MM.1S (cell line): ENCODE measurements at regions not wholly inside any gene's neighbourhood (a gene's known extent, or its start where the extent isn't known, plus 50 kb on each side); places are given as distances from the start of the nearest gene placed in this dataset.

Experiments
- DNase-seq: peaks from one replicate; pipeline ENCODE4 v3.0.0-alpha.2; 2015
- H2AFZ ChIP-seq: fragments of 300-600 bp; sonication (generic); 2 replicates; pipeline ENCODE4 v1.6.0; 2016; ENCODE audit warnings: antibody characterized with exemption, low read length
- H3F3A ChIP-seq: fragments of 300-600 bp; sonication (generic); 2 replicates; pipeline ENCODE4 v1.6.1; 2016; ENCODE audit warnings: mild to moderate bottlenecking, antibody characterized with exemption, low read length, moderate library complexity, mixed read lengths; ENCODE audit not compliant: insufficient read depth
- H3K27ac ChIP-seq: fragments of 300-600 bp; sonication (generic); 2 replicates; pipeline ENCODE4 v1.5.1; 2016; ENCODE audit warnings: mild to moderate bottlenecking, low read length
- H3K27me3 ChIP-seq: fragments of 300-600 bp; sonication (generic); replicated peaks from 2 replicates; pipeline ENCODE4 v1.6.0; 2016; ENCODE audit warnings: low read length; ENCODE audit not compliant: insufficient read depth
- H3K36me3 ChIP-seq: fragments of 300-600 bp; sonication (generic); replicated peaks from 2 replicates; pipeline ENCODE4 v1.6.1; 2016; ENCODE audit warnings: mild to moderate bottlenecking, low read length, mixed read lengths; ENCODE audit not compliant: insufficient read depth
- H3K4me1 ChIP-seq: fragments of 300-600 bp; sonication (generic); 2 replicates; pipeline ENCODE4 v1.6.1; 2016; ENCODE audit warnings: low read length, mixed read lengths
- H3K4me2 ChIP-seq: fragments of 300-600 bp; sonication (generic); 2 replicates; pipeline ENCODE4 v1.6.0; 2016; ENCODE audit warnings: low read depth, low read length
- H3K4me3 ChIP-seq: fragments of 300-600 bp; sonication (generic); 2 replicates; pipeline ENCODE4 v1.5.1; 2016; ENCODE audit warnings: low read length, mixed read lengths
- H3K79me2 ChIP-seq: fragments of 300-600 bp; sonication (generic); 2 replicates; pipeline ENCODE4 v1.6.1; 2016; ENCODE audit warnings: mixed run types, low read length, mixed read lengths
- H3K9ac ChIP-seq: fragments of 300-600 bp; sonication (generic); 2 replicates; pipeline ENCODE4 v1.6.1; 2016; ENCODE audit warnings: low read length, mixed read lengths
- H3K9me2 ChIP-seq: fragments of 300-600 bp; sonication (generic); replicated peaks from 2 replicates; pipeline ENCODE4 v1.6.1; 2016; ENCODE audit warnings: mild to moderate bottlenecking, low read length, mixed read lengths; ENCODE audit not compliant: insufficient read depth
- H3K9me3 ChIP-seq: fragments of 300-600 bp; sonication (generic); replicated peaks from 2 replicates; pipeline ENCODE4 v1.6.1; 2016; ENCODE audit warnings: mild to moderate bottlenecking, low read length, mixed read lengths; ENCODE audit not compliant: insufficient read depth
- H4K20me1 ChIP-seq: fragments of 300-600 bp; sonication (generic); 2 replicates; pipeline ENCODE4 v1.6.1; 2016; ENCODE audit warnings: mild to moderate bottlenecking, low read length, moderate library complexity, mixed read lengths; ENCODE audit not compliant: insufficient read depth
- EZH2 ChIP-seq: fragments of 300-600 bp; sonication (generic); optimal IDR thresholded peaks from 2 replicates; pipeline ENCODE3; 2017; ENCODE audit warnings: low read depth, mild to moderate bottlenecking, antibody characterized with exemption, low read length, mixed read lengths
- EZH2phosphoT487 ChIP-seq: fragments of 300-600 bp; sonication (generic); IDR thresholded peaks from 2 replicates; pipeline ENCODE4 v1.6.1; 2018; ENCODE audit warnings: antibody characterized with exemption, low read length
- TF ChIP-seq, protein P1 (sequence below): fragments of 300-600 bp; sonication (generic); IDR thresholded peaks from 2 replicates; pipeline ENCODE4 v1.5.1; 2016; ENCODE audit warnings: antibody characterized with exemption, low read length, mixed read lengths

DNA sequence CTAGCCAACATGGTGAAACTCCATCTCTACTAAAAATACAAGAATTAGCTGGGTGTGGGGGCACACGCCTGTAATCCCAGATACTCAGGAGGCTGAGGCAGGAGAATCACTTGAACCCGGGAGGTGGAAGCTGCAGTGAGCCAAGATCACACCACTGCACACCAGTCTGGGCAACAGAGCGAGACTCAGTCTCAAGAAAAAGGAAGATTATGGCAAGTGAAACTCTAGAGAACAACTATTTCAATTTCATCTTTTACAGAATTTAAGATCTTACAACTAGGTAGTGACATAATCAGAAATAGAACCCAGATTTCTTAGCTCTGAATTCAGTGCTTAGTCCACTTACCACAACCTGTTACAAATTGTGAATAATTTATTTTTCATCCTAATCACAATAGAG, 108.8 kb upstream of the MAP3K1 start:
- Histone ChIP-seq H3K9ac (no peak overlapping the region), H2AFZ (no peak overlapping the region), H3K9me2 (no peaks in the 10 kb centered on the region), H3K9me3 (no peaks in the 10 kb centered on the region), H3K79me2 (no peaks in the 10 kb centered on the region), H3K27ac (no peak overlapping the region), H3K4me1 (0 out of 2 replicates have a peak, but pooled peaks cover 5% of the 10 kb centered on the region), H4K20me1 (no peaks in the 10 kb centered on the region), H3K4me3 (no peak overlapping the region), H3K4me2 (no peak overlapping the region), H3K36me3 (no peaks in the 10 kb centered on the region), H3F3A (no peaks in the 10 kb centered on the region), H3K27me3 (no peaks in the 10 kb centered on the region)
- DNase-seq: no peak
- TF ChIP-seq EZH2: no peak
- TF ChIP-seq, protein P1, sequence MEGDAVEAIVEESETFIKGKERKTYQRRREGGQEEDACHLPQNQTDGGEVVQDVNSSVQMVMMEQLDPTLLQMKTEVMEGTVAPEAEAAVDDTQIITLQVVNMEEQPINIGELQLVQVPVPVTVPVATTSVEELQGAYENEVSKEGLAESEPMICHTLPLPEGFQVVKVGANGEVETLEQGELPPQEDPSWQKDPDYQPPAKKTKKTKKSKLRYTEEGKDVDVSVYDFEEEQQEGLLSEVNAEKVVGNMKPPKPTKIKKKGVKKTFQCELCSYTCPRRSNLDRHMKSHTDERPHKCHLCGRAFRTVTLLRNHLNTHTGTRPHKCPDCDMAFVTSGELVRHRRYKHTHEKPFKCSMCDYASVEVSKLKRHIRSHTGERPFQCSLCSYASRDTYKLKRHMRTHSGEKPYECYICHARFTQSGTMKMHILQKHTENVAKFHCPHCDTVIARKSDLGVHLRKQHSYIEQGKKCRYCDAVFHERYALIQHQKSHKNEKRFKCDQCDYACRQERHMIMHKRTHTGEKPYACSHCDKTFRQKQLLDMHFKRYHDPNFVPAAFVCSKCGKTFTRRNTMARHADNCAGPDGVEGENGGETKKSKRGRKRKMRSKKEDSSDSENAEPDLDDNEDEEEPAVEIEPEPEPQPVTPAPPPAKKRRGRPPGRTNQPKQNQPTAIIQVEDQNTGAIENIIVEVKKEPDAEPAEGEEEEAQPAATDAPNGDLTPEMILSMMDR: no peak
- no peak for TF ChIP-seq EZH2phosphoT487

DNA sequence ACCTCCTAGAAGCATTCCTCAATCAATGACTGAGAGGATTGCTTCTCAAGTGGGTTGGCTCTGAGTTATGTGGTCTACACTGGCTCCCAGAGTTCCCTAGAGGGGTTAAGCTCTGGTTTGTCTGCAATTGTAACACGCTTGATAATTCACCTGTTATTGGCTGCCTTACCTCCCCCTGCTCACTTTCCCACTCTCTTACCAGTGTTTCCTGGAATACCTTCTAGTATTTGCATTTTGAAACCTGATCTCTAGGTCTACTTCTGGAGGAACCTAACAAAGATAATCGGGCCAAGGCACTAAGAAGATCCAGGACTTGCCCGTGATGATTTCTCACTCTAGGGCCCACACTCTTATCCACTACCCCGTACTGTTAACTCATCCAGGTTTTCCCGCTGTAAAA, 110.1 kb upstream of the MAP3K1 start:
- H3K9me2 ChIP-seq: no peaks in the 10 kb centered on the region
- H3K27ac ChIP-seq: no peak overlapping the region
- H3K9me3 ChIP-seq: no peaks in the 10 kb centered on the region
- H3K9ac ChIP-seq: no peak overlapping the region
- H3F3A ChIP-seq: no peaks in the 10 kb centered on the region
- no peaks in the 10 kb centered on the region for H4K20me1 ChIP-seq
- no peaks in the 10 kb centered on the region for H3K36me3 ChIP-seq
- no peak overlapping the region for H3K4me3 ChIP-seq
- no peak for DNase-seq
- H2AFZ ChIP-seq: no peak overlapping the region
- H3K4me1 ChIP-seq: 0 out of 2 replicates have a peak, but pooled peaks cover 5% of the 10 kb centered on the region
- H3K79me2 ChIP-seq: no peaks in the 10 kb centered on the region
- no peaks in the 10 kb centered on the region for H3K27me3 ChIP-seq
- H3K4me2 ChIP-seq: no peak overlapping the region
- TF ChIP-seq, protein P1: no peak
- no peak for TF ChIP-seq EZH2phosphoT487
- no peak for TF ChIP-seq EZH2

DNA sequence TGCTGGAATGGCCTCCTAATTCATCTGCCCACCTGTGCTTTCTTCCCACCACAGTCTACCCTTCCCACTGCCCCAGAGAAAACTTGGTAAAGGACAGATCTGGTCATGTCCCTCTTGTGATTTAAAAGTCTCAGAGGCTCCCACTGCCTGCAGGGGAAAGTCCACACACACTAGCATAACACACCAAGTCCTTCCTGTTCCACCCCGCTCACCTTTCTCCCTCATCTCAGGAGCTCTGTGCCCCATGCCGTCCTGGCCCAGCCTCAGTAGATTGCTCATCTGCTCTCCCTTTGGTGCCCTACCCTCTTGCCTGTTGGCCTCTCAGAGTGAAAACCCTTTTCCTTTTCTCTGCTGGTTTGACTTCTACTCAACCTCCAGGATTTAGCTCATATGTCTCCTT, 111.4 kb upstream of the MAP3K1 start:
- peaks cover 16% of the 10 kb centered on the region for H3K4me1 ChIP-seq
- no peak for DNase-seq
- H3K9ac ChIP-seq: no peak overlapping the region
- H3K27ac ChIP-seq: no peak overlapping the region
- H3K27me3 ChIP-seq: no peaks in the 10 kb centered on the region
- H3K79me2 ChIP-seq: no peaks in the 10 kb centered on the region
- H3K4me3 ChIP-seq: no peak overlapping the region
- no peaks in the 10 kb centered on the region for H4K20me1 ChIP-seq
- H3F3A ChIP-seq: peaks cover 6% of the 10 kb centered on the region; the same call in 1 of the 2 replicates
- no peak overlapping the region for H2AFZ ChIP-seq
- no peaks in the 10 kb centered on the region for H3K36me3 ChIP-seq
- TF ChIP-seq EZH2phosphoT487 (no peak), EZH2 (no peak)
- TF ChIP-seq, protein P1: no peak
- no peaks in the 10 kb centered on the region for H3K9me3 ChIP-seq
- H3K9me2 ChIP-seq: no peaks in the 10 kb centered on the region
- no peak overlapping the region for H3K4me2 ChIP-seq
